GM19455 (cell line): ENCODE measurements at regions not wholly inside any gene's neighbourhood (a gene's known extent, or its start where the extent isn't known, plus 50 kb on each side); places are given as distances from the start of the nearest gene placed in this dataset.
"Not testable (repeated sequence)": the region's sequence is repeated elsewhere in the genome, so short reads cannot be mapped to it uniquely, and the experiment has no call there.

ENCODE experiments used
- ATAC-seq: cut with Tn5 transposase; IDR thresholded peaks from one replicate; pipeline ENCODE4 v1.9.1; 2021; ENCODE audit not compliant: unreplicated experiment

DNA sequence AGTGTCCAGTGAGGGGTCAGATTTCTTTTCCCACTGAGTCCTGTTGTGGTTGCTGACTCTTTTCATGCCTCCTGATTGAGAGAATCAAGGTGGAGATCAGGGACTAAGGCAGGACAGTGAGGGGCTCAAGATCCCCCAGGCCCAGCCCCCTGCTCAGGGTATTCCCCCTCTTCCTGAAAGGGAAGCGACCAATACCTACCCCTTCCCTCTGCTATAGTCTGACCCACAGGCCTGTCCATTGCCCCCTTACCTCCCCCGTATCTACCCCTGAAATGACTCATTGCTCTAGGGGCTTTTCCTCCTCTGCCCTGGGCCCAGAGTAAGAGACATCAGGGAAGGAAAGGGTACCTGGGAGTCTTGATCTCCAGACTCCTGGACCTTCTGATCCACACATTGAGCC is 1320.5 kb downstream of the UQCRFS1 start:
- no peak for ATAC-seq

DNA sequence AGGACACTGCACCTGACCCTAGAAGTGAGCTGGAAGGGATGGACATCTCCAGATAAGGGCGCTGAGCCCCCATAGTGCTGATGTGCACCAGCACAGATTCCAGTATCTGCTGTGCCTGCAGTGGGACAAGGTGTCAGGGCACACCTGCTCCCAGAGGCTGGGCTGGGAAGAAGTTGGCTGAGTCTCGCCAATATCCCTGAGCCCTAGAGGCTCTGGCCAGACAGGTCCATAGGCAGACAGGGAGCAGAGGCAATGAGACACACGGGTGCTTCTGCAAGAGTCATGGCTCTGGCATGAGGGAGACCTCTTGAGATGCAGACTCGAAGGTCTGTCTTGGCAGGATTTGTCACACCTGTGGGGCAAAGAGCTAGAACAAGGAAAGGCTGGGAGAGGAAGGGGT is 1321.5 kb downstream of the UQCRFS1 start:
- no peak for ATAC-seq

DNA sequence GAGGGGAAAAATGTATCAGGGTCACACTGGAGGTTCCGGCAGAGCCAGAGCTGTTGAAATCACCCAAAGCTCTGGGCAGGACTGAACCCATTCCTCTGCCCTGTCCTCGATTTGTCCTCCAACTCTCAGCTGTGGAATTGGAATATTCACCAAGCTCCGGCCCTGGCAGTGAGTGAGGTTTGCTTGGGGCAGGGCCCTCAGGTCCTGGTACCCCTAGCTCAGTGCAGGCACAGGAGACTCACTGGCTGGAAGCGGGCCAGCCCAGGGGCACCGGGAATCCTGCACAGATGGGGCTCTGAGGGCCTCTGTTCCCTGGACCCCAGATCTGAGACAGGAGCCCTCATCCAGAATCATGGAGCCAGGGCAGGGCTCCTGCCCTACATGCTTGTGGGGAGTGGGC is 1322.3 kb downstream of the UQCRFS1 start:
- no peak for ATAC-seq

DNA sequence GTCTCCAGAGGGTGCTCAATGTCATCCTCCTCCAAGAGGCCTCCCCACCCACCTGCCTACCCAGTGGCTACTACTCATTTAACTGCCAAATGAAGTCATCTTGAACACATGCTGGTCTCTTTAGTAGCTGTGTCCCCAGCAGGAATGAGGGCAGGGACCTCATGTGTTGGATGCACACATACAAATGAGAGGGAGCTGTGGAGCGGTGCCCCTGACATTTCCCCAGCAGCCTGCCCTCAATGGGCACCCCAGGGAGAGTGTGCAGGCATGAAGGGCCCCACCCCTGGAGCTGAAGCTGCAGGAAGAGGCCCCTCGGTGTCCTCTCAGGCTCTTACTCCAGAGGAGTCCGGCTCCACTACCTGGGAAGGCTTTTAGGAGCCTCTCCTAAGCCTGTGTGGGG is 1322.7 kb downstream of the UQCRFS1 start:
- ATAC-seq = no peak

DNA sequence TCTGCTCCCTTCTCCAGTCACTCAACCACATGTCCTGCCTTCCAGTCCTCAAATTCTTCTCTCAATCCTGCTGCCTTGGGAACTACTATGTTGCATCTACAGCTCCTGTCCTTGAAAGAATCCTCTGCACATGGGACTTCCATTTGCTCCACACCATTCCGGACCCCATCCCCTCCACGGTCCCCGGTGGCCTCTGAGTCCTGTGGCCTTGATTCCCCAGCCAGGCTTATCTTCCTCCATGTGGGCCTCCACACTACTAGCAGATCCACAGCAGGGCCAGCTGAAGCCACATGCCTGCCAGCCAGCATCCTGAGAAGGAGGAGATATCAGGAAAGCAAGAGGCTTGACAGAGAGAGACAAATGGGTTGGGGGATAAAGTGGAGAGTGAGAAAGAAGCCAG is 1323.8 kb downstream of the UQCRFS1 start:
- no peak for ATAC-seq

DNA sequence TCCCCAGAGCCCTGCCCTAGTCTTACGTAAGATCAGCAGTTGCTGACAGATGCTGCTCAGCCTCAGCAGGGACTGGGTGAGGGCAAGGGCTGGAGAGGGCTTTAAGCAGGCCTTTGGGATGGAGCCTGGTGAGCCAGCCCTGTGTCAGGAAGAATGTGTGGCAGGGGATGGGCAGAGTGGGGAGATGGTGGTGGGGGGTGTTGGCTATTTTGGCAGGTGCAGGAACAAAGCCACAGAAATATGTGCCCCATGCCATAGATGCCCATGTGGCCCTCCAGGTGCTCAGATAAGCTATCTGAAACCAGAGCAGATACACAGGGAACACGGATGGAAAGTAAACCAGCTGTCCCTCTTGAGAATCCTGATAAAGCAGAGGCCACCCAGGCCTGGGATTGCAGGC is 1325.0 kb downstream of the UQCRFS1 start:
- no peak for ATAC-seq

DNA sequence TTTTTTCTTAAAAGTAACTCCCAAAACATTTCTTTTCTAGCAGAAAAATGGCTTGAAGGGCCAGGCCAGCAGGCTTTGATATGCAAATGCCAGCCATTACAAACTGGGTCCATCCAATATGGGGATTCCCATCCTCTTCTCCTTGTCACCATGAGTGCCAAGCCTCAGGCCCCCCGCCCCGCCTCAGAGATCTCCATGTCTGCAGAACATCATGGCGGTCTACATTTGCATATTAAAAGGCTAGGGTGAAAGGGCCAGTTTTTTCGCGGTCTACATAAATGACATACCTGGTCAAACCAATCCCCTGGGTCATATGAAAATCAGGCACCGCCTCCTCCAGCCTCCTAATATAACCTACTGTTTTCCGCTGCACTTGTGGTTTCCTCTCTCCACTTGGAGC is 1327.6 kb downstream of the UQCRFS1 start:
- no peak for ATAC-seq

DNA sequence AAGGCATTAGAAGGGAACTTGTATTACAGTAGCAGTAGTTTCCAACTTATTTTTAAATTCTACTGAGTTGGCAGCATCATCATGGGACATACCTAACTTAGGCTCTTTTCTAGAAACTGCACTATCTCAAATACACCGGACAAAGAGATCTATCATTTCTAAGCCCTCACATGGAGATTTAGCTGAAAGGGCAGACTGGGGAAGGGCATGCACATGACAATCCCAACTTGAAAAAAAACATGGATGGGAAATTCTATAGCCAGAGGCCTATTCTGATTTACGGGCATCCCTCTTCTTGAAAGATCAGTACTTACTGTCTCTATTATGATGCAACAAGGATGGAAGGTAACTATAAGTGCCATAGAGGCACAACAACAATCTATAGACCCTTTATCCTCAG is 1328.6 kb downstream of the UQCRFS1 start:
- ATAC-seq = no peak

DNA sequence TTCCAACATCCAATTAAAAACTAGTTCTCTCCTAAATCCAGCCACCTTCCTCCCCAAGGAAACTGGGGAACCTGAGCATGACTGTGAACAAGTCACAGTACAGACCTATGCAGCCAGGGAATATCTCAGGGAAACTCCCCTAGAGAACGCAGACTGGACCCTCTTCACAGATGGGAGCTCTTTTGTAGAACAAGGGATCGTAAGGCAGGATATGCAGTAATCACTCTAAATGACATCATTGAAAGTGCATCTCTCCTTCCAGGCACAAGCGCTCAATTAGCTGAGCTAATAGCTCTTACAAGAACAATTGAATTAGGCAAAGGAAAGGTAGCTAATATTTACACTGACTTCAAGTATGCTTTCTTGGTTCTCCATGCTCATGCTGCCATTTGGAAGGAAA is 1331.7 kb downstream of the UQCRFS1 start:
- ATAC-seq = no peak

DNA sequence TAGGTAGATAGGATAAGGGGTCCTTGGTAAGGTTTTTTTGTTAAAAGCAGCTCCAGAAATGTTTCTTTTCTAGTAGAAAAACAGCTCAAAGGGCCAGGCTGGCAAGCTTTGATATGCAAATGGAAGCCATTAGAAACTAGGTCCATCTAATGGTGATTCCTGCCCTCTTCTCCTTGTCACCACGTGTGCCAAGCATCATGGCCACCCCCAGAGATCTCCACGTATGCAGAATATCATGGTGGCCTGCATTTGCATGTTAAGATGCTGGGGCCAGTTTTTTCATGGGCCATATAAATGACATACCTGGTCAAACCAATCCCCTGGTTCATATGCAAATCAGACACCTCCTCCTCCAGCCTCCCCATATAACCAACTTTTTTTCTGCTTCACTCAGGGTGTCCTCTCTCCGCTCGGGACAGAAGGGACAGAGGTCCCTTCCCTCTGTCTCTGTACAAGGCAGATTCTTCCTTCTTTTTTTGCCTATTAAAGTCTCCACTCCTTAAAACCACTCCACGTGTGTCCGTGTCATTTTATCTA is 1335.9 kb downstream of the UQCRFS1 start:
- no peak for ATAC-seq

DNA sequence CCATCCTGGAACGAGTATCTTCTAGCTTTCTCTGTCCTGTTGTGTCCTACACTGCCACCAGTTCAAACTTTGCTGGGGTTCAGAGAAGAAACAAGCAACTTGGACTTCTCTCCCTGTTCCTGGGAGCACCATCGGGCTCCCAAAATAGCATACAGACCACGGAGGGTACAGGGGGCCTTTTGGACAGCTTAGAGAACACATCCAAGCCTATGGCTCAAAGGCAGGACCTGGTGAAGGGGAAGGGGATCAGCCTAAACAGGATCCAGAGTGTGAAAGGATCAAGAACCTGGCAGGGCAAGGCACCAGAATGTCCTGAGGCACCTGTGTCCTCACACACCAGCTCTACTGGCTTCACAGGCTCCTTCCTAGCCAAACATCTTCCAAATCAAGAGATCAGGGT is 1336.5 kb downstream of the UQCRFS1 start:
- no peak for ATAC-seq

DNA sequence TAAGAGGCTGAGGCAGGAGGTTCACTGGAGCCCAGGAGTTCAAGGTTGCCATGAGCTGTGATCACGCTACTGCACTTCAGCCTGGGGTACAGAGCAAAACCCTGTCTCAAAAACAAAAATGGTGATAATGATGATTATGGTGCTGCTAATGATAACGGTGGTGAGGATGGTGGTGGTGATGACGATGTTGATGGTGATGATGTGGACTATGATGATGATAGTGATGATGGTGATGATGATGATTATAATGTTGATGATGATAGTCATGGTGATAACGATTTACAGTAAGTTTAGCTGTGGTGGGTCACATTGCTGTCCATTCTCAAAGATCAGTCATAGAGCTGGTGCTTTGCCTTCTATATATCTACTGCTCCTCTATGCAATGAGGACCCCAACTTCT is 1340.6 kb downstream of the UQCRFS1 start:
- no peak for ATAC-seq

DNA sequence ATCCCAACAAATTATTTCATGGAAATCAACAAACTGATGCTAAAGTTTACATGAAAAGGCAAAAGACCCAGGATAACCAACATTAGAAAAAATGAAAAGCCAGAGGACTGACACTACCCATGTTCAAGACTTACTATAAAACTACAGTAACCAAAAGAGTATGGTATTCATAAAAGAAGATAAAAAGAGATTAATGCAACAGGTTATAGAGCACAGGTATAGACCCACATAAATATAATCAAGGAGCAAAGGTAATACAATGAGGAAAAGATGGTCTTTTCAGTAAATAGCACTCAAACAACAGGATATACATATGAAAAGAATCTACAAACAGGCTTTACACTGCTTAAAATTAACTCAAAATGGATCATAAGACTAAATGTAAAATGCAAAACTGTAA is 1342.7 kb downstream of the UQCRFS1 start:
- ATAC-seq = no peak

DNA sequence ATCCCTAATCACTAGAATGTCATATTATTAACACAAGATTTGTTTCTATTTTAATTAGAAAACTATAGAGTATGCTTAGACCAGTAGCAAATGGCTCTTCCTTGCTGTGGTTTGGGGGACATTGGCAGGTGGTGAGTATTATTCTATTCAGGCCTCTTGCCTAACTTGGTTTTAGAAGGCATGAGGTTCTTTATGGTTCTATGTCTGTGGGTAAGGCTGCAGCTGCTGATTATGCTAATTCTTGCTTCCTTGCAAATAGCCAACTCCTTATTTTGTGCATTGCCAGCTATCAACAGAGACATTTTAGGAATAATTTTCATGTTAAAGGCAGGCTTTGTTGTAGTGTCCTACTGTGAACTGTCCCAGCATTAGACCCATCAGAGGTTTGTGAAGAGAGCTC is 1344.9 kb downstream of the UQCRFS1 start:
- no peak for ATAC-seq

DNA sequence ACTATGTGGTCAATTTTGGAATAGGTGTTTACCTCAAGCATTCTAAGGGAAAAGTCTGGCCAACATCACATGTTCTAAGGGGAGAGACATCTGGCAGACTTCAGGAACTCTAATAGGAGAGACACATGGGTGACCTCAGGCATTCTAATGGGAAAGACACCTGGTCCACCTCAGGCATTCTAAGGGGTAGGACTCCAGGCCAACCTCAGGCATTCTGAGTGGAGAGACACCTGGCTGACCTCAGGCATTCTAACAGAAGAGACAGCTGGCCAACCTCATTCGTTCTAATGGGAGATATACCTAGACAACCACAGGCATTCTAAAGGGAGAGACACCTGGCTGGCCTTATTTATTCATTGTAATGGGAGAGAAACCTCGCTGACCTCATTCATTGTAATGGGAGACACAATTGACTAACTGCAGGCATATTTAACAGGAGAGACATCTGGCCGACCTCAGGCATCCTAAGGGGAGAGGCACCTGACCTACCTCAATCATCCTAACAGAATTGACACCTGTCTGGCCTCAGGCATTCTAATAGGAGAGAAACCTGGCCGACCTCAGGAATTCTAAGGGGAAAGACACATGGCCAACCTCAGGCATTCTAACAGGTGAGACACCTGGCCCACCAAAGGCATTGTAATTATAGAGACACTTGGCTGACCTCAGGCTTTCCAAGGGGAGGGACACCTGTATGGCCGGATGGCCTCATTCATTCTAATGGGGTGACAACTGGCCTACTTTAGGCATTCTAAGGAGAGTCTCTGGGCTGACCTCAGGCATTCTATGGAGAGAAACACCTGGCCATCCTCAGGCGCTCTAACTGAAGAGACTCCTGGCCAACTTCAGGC is 1346.8 kb downstream of the UQCRFS1 start:
- no peak for ATAC-seq

DNA sequence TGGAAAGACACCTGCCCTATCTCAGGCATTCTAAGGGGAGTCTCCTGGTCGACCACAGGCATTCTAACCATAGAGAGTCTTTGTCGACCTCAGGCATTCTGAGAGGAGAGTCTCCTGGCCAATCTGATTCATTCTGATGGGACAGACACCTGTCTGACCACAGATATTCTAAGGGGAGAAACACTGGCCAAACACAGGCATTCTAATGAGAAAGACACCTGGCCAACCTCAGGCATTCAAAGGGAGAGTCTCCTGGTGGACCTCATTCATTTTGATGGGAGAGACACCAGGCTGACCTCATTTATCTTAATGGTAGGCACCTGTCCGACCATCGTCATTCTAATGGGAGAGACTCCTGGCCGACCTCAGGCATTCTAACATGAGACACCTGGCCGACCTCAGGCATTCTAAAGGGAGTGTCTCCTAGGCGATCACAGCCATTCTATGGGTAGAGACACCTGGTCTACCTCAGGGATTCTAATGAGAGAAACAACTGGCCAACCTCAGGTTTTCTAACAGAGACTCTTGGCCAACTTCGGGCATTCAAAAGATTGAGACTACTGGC is 1351.5 kb downstream of the UQCRFS1 start:
- no peak for ATAC-seq

DNA sequence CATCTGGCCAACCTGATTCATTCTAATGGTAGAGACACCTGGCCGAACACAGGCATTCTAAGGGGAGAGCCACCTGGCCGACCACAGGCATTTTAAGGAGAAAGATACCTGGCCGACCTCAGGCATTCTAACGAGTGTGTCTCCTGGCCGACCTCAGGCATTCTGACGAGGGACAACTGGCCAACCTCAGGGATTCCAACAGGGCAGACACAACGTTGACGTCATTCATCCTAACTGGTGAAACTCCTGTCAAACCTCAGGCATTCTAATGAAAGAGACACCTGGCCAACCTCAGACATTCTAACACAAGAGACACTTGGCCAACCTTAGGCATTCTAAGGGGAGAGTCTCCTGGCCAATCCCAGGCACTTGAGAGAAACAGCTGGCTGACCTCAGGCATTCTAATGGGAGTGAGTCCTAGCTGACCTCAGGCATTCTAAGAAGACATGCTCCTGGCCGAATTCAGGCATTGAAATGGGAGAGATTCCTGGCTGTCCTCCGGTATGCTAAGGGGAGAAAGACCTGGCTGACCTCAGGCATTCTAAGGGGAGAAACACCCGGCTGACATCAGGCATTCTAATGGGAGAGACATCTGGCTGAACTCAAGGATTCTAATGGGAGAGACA is 1352.5 kb downstream of the UQCRFS1 start:
- no peak for ATAC-seq

DNA sequence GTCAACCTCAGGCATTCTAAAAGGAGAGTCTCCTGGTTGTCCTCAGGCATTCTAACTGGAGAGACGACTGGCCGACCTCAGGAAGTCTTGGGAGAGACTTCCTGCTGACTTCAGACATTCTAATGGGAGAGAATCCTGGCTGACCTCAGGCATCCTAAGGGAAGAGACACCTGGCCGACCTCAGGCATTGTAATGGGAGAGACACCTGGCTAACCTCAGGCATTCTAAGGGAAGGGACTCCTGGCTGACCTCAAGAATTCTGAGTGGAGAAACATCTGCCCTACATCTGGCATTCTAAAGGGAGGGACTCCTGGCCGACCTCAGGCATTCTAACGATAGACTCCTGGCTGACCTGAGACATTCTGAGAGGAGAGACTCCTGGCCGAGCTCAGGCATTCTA is 1353.3 kb downstream of the UQCRFS1 start:
- ATAC-seq = no peak

DNA sequence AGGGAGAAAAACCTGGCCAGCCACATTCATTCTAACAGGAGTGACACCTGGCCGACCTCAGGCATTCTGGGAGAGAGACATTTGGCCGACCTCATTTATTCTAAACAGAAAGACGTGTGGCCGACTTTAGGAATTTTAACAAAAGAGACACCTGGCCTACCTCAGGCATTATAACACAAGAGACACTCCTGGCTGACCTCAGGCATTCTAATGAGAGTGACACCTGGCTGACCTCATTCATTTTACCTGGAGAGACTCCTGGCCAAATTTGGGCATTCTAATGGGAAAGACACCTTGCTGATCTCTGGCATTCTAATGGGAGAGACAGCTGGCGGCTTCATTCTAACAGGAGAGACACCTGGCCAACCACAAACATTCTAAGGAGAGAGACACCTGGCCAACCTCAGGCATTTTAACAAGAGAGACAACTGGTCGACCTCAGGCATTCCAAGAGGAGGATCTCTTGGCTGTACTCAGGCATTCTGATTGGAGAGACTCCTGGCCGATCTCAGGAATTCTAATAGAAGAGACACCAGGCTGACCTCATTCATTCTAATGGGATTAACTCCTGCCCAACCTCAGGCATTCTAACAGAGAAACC is 1353.9 kb downstream of the UQCRFS1 start:
- no peak for ATAC-seq

DNA sequence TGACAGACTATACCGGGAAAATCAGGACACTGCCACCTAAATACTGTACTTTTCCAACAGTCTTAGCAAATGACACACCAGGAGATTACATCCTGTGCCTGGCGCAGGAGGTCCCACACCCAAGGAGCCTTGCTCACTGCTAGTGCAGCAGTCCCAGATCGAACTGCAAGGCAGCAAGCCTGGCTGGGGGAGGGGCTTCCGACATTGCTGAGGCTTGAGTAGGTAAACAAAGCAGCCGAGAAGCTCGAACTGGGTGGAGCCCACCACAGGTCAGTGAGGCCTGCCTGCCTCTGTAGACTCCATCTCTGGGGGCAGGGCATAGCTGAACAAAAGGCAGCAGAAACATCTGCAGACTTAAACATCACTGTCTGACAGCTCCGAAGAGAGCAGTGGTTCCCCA is 1360.0 kb downstream of the UQCRFS1 start:
- not testable (repeated sequence) for ATAC-seq

DNA sequence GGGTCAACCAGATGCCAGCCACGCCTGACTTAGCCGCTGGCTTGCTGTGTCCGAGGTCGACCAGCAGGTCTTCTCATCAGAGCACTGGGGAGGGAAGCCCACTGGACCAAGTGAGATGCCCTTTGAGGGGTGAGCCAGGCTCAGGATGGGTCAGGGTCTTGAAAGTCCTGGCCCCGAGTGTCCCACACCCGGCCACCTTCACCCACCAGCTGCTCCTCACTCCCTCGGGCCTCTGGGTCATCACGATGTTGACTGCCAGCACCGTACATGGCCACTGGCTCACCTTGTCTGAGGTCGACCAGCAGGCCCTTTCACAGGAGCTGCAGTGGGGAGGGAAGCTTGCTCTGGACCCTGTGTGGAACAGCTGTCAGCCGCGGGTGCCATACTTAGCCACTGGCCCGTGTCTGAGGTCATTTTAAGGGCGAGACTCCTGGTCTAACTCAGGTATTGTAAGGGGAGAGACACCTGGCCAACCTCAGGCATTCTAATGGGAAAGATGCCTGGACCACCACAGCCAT is 1361.3 kb downstream of the UQCRFS1 start:
- no peak for ATAC-seq
